ENCODE measurements at regions not wholly inside any gene's neighbourhood (a gene's known extent, or its start where the extent isn't known, plus 50 kb on each side); places are given as distances from the start of the nearest gene placed in this dataset.

DNA sequence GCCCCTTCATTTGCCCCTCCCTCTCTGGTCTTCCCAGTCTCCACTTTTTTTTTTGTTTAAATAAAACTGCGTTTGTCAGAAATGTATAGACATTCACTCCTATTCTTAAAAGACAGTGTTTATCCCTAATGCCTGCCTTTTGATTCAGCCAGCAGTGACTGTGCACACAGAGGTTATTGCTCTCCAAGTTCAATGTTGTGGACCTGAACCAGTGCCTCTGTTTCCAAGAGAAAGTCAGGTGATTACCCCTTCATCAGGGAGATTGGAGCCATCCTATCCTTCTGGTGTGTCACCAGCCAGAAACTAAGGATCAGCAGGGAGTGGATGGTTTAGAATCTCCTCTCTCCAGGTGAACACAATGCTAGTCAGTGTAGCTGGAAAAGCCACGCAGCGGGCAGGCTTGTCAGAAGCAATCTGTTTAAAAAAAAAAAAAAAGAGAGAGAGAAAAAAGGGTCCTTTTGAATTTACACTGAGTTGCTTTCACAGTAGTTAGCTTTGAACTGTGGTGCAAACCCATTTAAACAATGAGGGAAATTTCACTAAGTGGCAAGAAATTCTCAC lies 167.5 kb upstream of the DMRT1 start:
- no peak for TF ChIP-seq ZNF274 (IDR thresholded peaks at IDR 0.05; ENCODE audit: borderline replicate concordance, extremely low read depth, low read length)
- TF ChIP-seq, protein P1, sequence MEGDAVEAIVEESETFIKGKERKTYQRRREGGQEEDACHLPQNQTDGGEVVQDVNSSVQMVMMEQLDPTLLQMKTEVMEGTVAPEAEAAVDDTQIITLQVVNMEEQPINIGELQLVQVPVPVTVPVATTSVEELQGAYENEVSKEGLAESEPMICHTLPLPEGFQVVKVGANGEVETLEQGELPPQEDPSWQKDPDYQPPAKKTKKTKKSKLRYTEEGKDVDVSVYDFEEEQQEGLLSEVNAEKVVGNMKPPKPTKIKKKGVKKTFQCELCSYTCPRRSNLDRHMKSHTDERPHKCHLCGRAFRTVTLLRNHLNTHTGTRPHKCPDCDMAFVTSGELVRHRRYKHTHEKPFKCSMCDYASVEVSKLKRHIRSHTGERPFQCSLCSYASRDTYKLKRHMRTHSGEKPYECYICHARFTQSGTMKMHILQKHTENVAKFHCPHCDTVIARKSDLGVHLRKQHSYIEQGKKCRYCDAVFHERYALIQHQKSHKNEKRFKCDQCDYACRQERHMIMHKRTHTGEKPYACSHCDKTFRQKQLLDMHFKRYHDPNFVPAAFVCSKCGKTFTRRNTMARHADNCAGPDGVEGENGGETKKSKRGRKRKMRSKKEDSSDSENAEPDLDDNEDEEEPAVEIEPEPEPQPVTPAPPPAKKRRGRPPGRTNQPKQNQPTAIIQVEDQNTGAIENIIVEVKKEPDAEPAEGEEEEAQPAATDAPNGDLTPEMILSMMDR (IDR thresholded peaks at IDR 0.05; ENCODE audit: control extremely low read depth in 1 of 3, insufficient read depth in 1 of 3, low read depth in 1 of 3, low read length in 3 of 3) = no peak
- no peak for TF ChIP-seq POLR2A (IDR thresholded peaks at IDR 0.05; ENCODE audit: control extremely low read depth in 1 of 2, low read depth in 2 of 2, low read length in 2 of 2)

All from H1 (cell line).